ENCODE measurements at regions not wholly inside any gene's neighbourhood (a gene's known extent, or its start where the extent isn't known, plus 50 kb on each side); places are given as distances from the start of the nearest gene placed in this dataset.

- TF ChIP-seq Cebpa-rat (IDR thresholded peaks at IDR 0.05), result no peak
- H3K9ac ChIP-seq, result no peak overlapping the region
- no peaks in the 10 kb centered on the region for H3K9me3 ChIP-seq (replicated peaks in 1 of 11)
- H3K36me3 ChIP-seq, result no peaks in the 10 kb centered on the region
- no peak overlapping the region for H3K4me3 ChIP-seq
- H3K4me1 ChIP-seq, result no peaks in the 10 kb centered on the region
- no peak overlapping the region for H3K27ac ChIP-seq
- no peak overlapping the region for H3K4me2 ChIP-seq
- H3K27me3 ChIP-seq, result no peaks in the 10 kb centered on the region
- no peaks in the 10 kb centered on the region for H4K20me1 ChIP-seq
Observed at GRCh38 chr4:90057091-90057490, 70.1 kb upstream of the CCSER1 start.

- no peak overlapping the region for H3K4me3 ChIP-seq
- H3K9me3 ChIP-seq (replicated peaks in 1 of 11), result no peaks in the 10 kb centered on the region
Observed at GRCh38 chr4:90060039-90060438, 67.2 kb upstream of the CCSER1 start.

DNA sequence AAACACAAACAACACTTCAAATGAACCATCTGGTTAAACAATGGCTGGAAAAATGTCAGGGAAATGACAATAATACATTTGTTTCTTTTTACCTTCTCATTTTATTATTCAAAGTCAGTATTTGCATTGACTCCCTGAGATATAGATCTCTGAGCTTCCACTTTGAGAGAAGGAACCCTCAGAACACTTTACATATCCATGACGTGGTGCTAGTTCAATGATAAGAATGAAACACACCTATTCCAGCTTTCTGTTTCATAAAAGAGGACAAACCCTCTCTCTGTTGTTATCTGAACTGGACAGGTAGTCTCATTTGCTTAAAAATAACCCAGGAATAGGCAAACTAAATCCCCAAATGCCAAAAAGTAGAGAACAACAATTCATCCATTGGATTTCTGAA, 65.3 kb upstream of the CCSER1 start:
- Histone ChIP-seq H3K27me3 (no peaks in the 10 kb centered on the region), H3K36me3 (no peaks in the 10 kb centered on the region), H3K4me1 (no peaks in the 10 kb centered on the region), H3K27ac (no peak overlapping the region), H3K4me2 (no peak overlapping the region), H3K4me3 (no peak overlapping the region), H3K9ac (no peak overlapping the region), H3K9me3 (replicated peaks in 1 of 11) (no peaks in the 10 kb centered on the region), H4K20me1 (no peaks in the 10 kb centered on the region)
- no peak for TF ChIP-seq Cebpa-rat (IDR thresholded peaks at IDR 0.05)

More at GRCh38 chr4:90060039-90060438, 67.2 kb upstream of the CCSER1 start:
- Histone ChIP-seq H3K9ac (no peak overlapping the region), H3K4me1 (no peaks in the 10 kb centered on the region), H3K4me2 (peak overlapping the region in 1 of 11 experiments; percentile 5; a peak in 1 of 22 replicates), H3K36me3 (no peaks in the 10 kb centered on the region), H4K20me1 (no peaks in the 10 kb centered on the region), H3K27me3 (no peaks in the 10 kb centered on the region), H3K27ac (no peak overlapping the region)
- TF ChIP-seq Cebpa-rat (IDR thresholded peaks at IDR 0.05), result no peak

GRCh38 chr4:90064196-90064595, 63.0 kb upstream of the CCSER1 start:
- H3K9ac ChIP-seq, result no peak overlapping the region
- no peaks in the 10 kb centered on the region for H3K9me3 ChIP-seq (replicated peaks in 1 of 11)
- H3K36me3 ChIP-seq, result no peaks in the 10 kb centered on the region
- H3K4me1 ChIP-seq, result peaks cover 0 to 5% (median 0%) of the 10 kb centered on the region in 10 experiments; a peak in 4 of 20 replicates
- TF ChIP-seq Cebpa-rat (IDR thresholded peaks at IDR 0.05), result no peak
- H4K20me1 ChIP-seq, result no peaks in the 10 kb centered on the region
- no peak overlapping the region for H3K27ac ChIP-seq
- no peaks in the 10 kb centered on the region for H3K27me3 ChIP-seq
- no peak overlapping the region for H3K4me3 ChIP-seq
- no peak overlapping the region for H3K4me2 ChIP-seq

DNA sequence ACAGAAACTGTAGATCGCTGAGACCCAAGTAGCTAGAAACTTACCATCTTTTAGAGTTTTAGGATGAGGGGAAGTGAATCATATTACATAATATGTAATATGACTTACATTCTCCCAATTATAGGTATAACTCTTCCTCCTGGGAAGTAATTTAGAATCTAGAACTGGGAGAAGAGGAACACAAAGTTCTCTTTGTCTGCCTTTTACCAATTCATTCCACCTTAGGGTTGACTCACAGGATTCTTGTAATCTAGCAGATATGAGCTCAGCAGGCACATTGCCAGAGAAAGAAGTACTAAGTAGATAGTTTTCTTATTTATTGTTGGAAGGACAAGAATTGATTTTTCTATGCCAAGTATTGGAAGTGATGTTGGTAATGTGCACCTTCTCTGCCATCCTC, 58.0 kb upstream of the CCSER1 start:
- H3K9ac ChIP-seq, result no peak overlapping the region
- no peaks in the 10 kb centered on the region for H3K27me3 ChIP-seq
- H3K4me2 ChIP-seq, result peak overlapping the region in 2 of 11 experiments; percentile 14 to 44; a peak in 2 of 22 replicates
- H3K27ac ChIP-seq, result no peak overlapping the region
- H3K4me1 ChIP-seq, result peaks cover 0 to 48% (median 4%) of the 10 kb centered on the region in 10 experiments; a peak in 9 of 20 replicates
- no peaks in the 10 kb centered on the region for H3K9me3 ChIP-seq (replicated peaks in 1 of 11)
- H4K20me1 ChIP-seq, result no peaks in the 10 kb centered on the region
- no peak overlapping the region for H3K4me3 ChIP-seq
- no peak for TF ChIP-seq Cebpa-rat (IDR thresholded peaks at IDR 0.05)
- no peaks in the 10 kb centered on the region for H3K36me3 ChIP-seq

GRCh38 chr4:90071289-90072235, 55.6 kb upstream of the CCSER1 start:
- TF ChIP-seq Cebpa-rat (IDR thresholded peaks at IDR 0.05), result no peak
- H3K27ac ChIP-seq, result peak overlapping the region in 4 of 11 experiments; percentile 59 to 80 (median 72); a peak in 7 of 22 replicates

GRCh38 chr4:90074322-90074886, 52.8 kb upstream of the CCSER1 start:
- no peak overlapping the region for H3K4me3 ChIP-seq
- H3K27me3 ChIP-seq, result no peaks in the 10 kb centered on the region
- H3K36me3 ChIP-seq, result no peaks in the 10 kb centered on the region
- H4K20me1 ChIP-seq, result no peaks in the 10 kb centered on the region
- TF ChIP-seq Cebpa-rat (IDR thresholded peaks at IDR 0.05), result no peak
- H3K9me3 ChIP-seq (replicated peaks in 1 of 11), result no peaks in the 10 kb centered on the region
- H3K4me1 ChIP-seq, result peaks cover 0 to 87% (median 4%) of the 10 kb centered on the region in 10 experiments; a peak in 9 of 20 replicates
- H3K4me2 ChIP-seq, result peak overlapping the region in 4 of 11 experiments; percentile 32 to 73 (median 58); a peak in 7 of 22 replicates
- H3K27ac ChIP-seq, result peak overlapping the region in 3 of 11 experiments; percentile 17 to 40 (median 32); a peak in 6 of 22 replicates
- H3K9ac ChIP-seq, result 0 out of 22 replicates have a peak overlapping the region, but pooled peaks of 1 of the 11 experiments have one; percentile 10

More at GRCh38 chr4:90071289-90072235, 55.6 kb upstream of the CCSER1 start:
- Histone ChIP-seq H4K20me1 (no peaks in the 10 kb centered on the region), H3K4me2 (peak overlapping the region in 4 of 11 experiments; percentile 25 to 91 (median 80); a peak in 8 of 22 replicates), H3K27me3 (no peaks in the 10 kb centered on the region), H3K36me3 (no peaks in the 10 kb centered on the region), H3K9me3 (replicated peaks in 1 of 11) (no peaks in the 10 kb centered on the region), H3K9ac (peak overlapping the region in 4 of 11 experiments; percentile 13 to 71 (median 65); a peak in 6 of 22 replicates), H3K4me3 (peak overlapping the region in 2 of 10 experiments; percentile 30 to 34; a peak in 2 of 20 replicates), H3K4me1 (peaks cover 0 to 71% (median 4%) of the 10 kb centered on the region in 10 experiments; a peak in 9 of 20 replicates)
